ENCODE measurements at regions not wholly inside any gene's neighbourhood (a gene's known extent, or its start where the extent isn't known, plus 50 kb on each side); places are given as distances from the start of the nearest gene placed in this dataset.

DNA sequence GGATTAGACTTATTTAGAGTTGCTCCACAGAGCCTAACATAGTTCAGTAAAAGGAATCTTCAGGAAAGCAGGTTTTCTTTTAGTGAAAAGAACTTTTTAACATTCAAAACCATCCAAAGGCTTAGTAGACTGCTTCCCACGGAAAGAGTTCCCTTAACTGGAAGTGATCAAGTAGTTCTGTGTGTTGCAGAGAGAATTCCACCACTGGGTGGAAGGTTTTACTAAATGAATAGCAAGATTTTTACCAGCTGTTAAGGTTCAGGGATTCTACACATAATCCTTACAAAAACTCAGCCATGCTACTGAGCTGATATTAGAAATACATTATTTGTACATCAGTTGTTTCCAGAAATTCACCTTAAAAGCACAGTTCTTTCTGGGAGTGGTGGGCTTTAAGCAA is 119.7 kb downstream of the GDAP2 start:
- DNase-seq, result no peak

DNA sequence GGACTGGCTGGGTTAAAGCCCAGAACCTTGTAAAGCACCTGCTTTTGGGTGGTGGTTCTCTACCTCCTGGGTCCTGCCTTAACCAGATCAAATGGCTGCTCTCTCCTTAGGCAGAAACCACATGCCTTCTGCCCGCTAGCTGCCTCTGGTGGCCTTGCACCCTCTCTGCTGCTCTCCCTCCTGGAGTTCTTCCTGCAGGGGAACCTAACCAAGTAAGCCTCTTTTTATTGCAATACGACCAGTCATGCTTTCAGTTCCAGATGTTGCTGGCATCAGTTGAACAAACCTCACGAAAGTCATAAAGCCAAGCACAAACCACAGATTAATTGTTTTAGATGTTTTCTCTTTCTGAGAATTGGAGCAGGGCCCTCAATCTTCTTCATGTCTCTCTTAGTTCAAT is 118.9 kb downstream of the GDAP2 start:
- DNase-seq, result no peak

DNA sequence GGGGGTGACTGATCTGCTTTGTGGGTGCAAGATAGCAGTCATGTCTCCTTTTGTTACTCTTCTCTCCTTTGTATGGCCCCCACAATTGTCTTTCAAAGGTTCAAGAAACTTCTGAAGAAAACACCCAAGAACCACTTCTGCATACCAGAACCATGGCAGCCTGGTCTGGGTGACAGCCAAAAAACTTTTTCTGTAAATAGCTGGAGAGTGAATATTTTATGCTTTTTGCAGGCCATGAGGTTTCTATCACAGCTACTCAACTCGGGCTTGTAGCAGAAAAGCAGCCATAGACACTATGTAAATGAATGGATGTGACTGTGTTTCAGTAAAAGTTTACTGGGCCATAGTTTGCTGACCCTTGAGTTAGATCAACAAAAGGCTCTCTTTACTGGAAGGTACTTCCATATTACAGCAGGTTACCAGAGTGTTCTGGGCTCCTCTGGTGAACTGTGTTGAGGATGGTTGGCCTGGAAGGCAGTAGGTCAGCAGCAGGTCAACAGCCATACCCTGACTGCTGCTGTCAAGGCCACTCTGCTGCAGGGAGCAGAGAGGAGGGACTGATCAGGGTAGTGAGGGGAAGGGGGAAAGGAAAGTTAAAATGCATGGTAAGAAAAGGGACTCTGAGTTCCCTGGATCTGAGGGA is 116.4 kb downstream of the GDAP2 start:
- no peak for DNase-seq

Measured in activated CD8-positive, alpha-beta memory T cell treated with anti-CD3 and anti-CD28 coated beads, Interleukin-2, amount 50 U/mL, for 48 hours (primary cell).